ENCODE measurements at regions not wholly inside any gene's neighbourhood (a gene's known extent, or its start where the extent isn't known, plus 50 kb on each side); places are given as distances from the start of the nearest gene placed in this dataset.

DNA sequence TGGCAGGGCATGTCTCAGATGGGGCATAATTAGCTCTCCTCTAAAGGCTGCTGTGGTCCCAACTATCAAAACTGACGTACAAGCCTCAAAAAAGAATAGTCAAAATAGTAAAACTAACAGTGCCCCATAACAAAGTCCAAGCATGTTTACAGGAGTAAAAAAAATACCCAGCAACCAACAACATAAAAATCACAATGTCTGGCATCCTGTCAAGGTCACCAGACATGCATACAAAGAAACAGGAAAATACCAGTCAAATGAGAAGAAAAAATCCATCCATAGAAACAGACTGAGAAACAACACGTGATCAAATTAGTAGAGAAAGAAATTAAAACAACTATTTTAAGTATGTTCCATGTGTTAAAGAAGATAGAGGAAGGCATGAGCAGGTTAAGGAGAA, 131.2 kb upstream of the C14orf180 start:
- TF ChIP-seq GATA2 (IDR thresholded peaks at IDR 0.05; ENCODE audit: low read depth, low read length), result no peak
- TF ChIP-seq GATA3 (IDR thresholded peaks at IDR 0.05; ENCODE audit: low read depth, low read length), result no peak

DNA sequence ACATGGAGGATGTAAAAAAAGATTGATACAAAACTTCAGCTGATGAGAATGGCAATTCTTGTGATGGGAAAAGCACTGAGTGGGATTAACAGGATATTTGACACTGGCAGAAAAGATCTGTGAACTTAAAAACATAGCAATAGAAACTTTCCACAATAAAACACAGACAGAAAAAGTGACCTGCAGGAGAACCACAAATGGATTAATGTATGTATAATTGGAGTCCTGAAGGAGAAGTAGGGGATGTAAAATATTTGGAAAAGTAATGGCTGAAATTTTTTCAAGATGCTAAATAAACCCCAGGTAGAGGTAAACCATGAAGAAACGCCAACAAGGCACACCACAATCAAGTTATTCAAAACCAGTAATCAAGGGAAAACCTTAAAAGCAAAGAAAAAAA, 130.8 kb upstream of the C14orf180 start:
- TF ChIP-seq GATA3 (IDR thresholded peaks at IDR 0.05; ENCODE audit: low read depth, low read length) (no peak), GATA2 (IDR thresholded peaks at IDR 0.05; ENCODE audit: low read depth, low read length) (no peak)

DNA sequence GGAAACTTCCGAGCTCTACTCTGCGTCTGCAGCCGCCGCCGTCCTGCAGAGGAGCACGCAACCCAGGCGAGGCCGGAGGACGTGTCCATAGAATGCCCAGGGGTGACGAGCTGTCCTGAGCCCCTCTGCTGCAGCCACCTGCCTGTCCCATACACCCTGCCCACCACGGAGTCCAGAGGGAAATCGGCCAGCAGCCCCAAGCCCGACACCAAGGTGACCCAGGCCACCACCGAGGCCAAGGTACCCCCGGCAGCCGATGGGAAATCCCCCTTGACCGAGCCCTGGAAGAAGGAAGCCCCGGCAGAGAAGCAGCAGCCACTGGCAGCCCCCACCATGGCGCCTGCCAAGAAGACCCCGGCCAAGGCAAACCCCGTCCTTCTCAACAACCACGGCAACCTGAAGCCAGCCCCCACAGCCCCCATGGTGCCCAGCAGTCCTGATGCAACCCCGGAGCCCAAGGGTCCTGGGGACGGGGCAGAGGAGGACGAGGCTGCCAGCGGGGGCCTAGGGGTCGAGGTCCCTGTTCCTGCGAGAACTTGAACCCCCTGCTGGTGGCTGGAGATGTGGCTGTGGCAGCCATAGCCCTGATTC, 128.7 kb upstream of the C14orf180 start:
- TF ChIP-seq GATA3 (IDR thresholded peaks at IDR 0.05; ENCODE audit: low read depth, low read length), result no peak

DNA sequence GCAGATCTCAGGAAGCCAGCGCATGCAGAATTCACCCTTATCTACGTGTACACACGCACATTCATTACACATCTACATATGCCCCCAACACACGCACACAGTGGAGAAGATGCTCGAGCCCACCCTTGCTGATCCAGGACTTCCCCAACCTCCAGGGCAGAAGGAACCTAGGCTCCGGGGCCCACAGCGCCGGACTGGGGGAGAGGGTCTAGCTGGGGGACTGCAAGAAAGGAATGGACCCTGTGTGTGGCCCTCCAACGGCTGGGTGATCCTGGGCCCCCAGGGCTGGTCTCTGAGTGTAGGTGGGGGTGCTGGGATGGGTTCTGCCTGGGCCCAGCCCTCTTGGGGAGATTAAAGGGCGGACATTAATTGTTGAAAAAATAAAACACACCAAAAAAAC, 128.1 kb upstream of the C14orf180 start:
- no peak for TF ChIP-seq GATA2 (IDR thresholded peaks at IDR 0.05; ENCODE audit: low read depth, low read length)
- TF ChIP-seq GATA3 (IDR thresholded peaks at IDR 0.05; ENCODE audit: low read depth, low read length), result no peak

DNA sequence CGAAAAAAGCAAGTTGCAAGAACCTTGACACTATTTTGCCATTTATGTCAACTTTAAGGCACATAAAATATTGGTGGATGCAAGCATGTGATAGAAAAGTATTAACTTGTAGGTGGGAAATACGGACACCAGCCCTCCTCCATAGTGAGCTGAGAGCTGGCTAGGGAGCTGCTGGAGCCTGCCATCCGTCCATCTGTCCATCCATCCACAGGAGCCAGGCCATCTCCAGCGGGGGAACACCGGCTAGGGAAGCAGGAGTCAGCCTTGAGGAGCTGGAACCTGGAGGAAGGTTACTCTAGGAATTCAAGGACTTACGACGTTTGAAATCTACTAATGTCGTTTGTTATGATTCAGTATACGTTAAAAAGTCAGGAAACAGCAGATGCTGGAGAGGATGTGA, 120.7 kb upstream of the C14orf180 start:
- TF ChIP-seq GATA3 (IDR thresholded peaks at IDR 0.05; ENCODE audit: low read depth, low read length) (no peak), GATA2 (IDR thresholded peaks at IDR 0.05; ENCODE audit: low read depth, low read length) (no peak)

DNA sequence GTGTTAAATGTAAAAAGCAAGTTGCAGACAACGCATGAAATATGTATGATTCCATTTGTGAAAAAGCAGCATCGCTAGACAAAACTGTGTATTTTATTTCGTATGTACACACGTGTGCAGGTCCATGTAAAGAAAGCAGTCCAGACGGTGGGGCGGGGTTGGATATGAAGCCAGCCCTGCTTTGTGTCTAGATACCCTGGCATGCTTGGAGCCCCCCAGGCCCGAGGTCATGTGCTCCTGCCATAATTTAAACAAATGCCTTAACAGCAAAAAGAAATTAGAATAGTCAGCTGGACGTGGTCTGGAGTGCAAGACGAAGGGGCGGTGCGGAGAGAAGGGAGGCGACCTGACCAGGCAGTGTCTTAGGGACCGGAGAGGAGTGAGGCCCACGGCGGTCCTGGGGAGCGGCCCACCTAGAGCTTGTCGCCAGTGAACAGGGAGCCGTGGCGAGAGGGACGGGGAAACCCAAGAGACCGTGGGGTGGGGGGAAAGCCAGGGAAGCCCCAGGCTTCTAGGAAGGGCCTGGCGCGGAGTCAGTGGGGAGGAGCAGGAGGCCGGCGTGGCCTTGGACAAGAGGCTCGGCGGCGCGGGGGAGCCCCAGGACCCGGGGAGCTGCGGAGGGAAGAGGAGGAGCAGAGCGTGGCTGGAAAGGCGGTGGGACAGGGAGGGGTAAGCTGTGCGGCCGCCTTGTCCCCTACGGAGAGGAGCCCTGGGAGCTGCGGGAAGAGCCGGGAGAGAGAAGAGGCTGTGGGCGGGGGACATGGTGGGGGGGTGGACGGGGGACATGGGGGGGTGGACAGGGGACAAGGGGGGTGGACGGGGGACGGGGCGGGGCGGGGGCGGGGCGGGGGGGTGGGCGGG, 118.5 kb upstream of the C14orf180 start:
- TF ChIP-seq GATA3 (IDR thresholded peaks at IDR 0.05; ENCODE audit: low read depth, low read length) (no peak), GATA2 (IDR thresholded peaks at IDR 0.05; ENCODE audit: low read depth, low read length) (no peak)

DNA sequence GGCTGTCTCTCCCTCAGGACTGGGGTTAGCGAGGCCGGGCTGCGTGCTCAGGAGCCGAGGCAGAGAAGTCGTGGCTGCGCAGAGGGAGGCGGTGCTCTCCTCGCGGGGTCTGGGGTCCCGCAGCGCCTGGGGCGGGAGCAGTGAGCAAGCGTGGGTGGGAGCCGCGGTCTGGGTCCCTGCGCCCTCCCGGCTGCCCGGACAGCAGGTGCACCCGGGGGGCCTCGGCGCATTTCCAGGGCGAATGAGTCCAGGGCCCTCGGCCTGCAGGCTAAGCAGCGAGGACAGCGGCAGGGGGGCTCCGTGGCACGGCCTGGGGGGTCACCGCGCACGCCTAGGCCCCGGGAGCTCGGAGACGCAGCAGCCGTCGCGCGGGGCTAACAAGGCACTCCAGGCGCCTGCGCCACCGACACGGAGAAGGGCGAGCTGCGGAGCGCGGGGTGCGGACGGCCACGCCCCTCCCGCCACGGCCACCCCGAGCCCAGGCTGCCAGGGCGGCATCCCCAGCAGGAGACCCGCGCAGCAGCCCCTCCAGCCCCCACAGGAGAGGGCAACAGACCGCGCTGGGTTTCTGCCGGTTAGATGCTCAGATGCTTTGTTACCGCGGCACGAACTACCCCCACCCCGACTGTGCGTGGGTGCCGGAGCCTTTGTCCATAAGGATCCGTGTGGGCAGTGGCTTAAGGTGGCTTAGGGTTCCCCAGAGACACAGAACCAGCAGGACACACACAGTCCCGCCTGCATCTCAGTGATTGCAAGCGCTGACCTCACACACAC, 117.7 kb upstream of the C14orf180 start:
- no peak for TF ChIP-seq GATA3 (IDR thresholded peaks at IDR 0.05; ENCODE audit: low read depth, low read length)
- no peak for TF ChIP-seq GATA2 (IDR thresholded peaks at IDR 0.05; ENCODE audit: low read depth, low read length)

DNA sequence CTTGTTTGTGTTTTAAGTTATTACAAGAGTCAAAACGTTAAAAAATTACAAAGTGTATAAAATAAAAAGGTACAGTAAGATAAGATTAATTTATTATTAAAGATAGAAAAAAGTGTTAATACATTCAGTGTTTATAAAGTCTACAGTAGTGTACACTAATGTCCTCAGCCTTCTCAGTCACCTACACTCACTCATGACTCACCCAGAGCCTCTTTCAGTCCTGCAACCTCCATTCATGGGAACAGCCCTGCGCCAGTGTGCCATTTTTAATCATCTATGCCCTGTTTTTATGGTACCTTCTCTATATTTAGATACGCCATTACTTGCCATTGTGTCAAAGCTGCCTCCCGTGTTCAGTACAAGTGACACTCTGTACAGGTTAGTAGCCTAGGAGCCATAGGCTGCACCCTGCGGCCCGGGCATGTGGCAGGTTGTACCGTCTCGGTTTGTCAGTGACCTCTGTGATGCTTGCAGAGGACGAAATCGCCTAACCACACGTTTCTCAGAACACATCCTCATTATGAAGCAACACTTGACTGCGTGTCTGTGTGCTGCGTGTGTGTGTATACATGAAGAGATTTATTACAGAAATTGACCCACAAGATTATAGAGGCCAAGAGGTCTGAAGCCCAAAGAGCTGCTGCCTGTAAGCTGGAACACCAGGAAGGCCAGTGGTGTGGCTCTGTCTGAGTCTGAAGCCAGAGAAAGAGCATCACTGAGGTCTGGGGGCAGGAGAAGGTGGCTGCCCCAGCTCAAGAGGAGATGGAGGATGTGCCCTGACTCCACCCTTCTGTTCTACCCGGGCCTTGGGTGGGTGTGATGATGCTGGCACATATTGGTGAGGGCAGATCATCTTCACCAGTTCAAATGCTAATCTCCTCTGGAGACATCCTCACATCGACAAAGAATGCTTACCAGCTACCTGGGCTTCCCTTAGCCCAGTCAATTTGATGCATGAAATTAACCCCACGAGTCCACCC, 116.6 kb upstream of the C14orf180 start:
- TF ChIP-seq GATA3 (IDR thresholded peaks at IDR 0.05; ENCODE audit: low read depth, low read length), result no peak
- no peak for TF ChIP-seq GATA2 (IDR thresholded peaks at IDR 0.05; ENCODE audit: low read depth, low read length)

DNA sequence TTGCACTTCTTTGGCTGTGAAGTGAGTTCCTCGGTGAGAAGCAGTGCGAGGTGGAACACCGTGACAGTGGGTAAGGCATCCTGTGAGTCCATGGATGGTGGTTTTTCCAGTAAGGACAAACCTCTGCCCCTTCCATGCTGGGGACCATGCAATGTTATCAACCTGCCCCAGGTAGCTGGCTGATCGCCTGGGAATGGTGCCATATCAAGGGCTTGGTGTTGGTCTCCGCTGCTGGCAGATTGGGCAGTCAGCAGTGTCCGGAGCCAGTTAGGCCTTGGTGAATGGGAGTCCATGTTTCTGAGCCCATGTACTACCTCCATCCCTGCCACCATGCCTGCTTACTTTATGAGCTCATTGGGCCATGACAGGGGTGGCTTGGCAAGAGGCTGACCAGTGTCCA, 114.7 kb upstream of the C14orf180 start:
- no peak for TF ChIP-seq GATA2 (IDR thresholded peaks at IDR 0.05; ENCODE audit: low read depth, low read length)
- TF ChIP-seq GATA3 (IDR thresholded peaks at IDR 0.05; ENCODE audit: low read depth, low read length), result no peak

DNA sequence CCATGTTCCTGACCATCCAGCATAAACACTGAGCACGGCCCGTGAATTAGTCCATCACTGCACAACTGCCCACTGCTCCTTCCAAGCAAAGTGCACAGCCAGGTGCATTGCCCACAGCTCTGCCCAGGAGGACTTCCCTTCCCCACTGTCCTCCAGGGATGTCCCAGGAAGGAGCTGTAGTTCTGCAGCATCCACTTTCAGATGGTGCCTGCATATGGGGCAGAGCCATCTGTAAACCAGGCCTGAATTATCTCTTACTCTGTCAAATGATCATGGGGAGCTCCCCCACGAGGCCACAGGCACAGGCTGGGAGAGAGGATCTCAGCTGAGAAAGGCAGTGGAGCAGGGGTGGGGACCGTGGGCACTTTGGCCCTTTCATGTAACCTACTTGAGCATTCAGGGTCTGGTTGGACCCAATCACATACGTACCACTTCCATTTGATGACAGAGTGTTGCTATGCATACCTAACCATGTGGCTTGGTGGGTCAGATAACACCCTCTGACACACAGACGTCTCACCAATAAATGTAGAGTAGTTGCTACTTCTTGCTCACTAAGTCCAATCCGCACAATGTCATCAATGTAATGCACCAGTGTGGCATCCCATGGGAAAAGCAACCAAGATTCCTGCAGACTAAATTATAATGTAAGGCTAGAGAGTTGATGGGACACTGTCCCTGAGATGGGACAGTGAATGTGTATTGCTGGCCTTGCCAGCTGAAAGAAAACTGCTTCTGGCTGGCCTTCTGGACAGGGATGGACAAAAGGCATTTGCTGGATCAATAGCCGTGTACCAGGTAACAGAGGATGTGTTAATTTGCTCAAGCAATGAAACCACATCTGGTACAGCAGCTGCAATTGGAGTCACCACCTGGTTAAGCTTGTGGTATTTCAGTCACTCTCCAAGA, 113.8 kb upstream of the C14orf180 start:
- TF ChIP-seq GATA2 (IDR thresholded peaks at IDR 0.05; ENCODE audit: low read depth, low read length) (no peak), GATA3 (IDR thresholded peaks at IDR 0.05; ENCODE audit: low read depth, low read length) (no peak)

DNA sequence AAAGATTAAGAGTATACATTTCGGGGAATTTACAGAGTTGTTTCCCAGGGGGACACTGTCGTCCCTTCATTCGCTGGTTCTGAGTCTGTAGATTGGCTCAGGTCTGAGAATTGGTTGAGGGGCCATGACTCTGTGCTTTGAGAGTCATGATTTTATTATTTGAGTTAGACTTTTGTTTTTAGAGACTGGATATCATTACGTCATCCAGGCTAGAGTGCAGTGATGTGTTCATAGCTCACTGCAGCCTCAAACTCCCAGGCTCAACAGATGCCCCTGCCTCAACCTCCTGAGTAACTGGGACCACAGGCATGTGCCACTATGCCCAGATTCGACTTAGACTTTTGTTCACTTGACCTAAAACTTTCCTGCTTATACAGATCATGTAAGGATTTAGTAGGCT, 112.3 kb upstream of the C14orf180 start:
- no peak for TF ChIP-seq GATA3 (IDR thresholded peaks at IDR 0.05; ENCODE audit: low read depth, low read length)
- TF ChIP-seq GATA2 (IDR thresholded peaks at IDR 0.05; ENCODE audit: low read depth, low read length), result no peak

DNA sequence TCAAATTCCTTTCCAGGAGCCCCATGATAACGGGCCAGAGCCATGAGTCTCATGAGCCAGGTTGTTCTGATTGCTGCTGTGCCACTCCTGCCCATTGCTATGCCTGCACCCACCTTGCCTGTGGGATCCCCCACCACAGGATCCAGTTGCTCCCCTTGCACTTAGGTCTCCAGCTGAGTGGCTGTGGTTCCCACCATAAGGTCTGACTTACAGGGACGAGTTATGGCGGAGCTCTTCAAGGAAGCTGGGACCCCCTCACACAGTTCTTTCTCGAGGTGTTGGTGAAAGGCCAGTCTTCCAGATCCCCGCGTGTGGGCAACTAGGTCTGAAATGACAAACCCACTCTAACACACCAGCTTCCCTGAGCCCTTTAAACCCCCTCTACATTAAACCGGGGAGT, 111.9 kb upstream of the C14orf180 start:
- TF ChIP-seq GATA3 (IDR thresholded peaks at IDR 0.05; ENCODE audit: low read depth, low read length), result no peak
- no peak for TF ChIP-seq GATA2 (IDR thresholded peaks at IDR 0.05; ENCODE audit: low read depth, low read length)

DNA sequence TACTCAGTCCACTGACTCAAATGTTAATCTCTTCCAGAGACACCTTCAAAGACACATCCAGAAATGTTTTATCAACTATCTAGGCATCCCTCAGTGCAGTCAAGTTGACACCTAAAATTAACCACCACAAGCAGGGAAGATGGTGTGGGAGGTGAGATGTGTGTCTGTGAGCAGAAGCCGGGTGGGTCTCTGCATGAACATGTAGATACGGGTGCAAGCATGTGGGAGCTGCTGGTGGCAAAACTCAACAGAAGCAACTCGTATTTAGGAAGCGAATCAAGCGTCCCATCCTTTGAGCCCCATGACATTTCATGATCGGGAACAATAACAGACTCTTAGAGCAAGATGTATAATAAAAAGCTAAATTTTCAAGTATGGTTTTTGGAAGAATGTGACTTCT, 110.0 kb upstream of the C14orf180 start:
- no peak for TF ChIP-seq GATA3 (IDR thresholded peaks at IDR 0.05; ENCODE audit: low read depth, low read length)
- no peak for TF ChIP-seq GATA2 (IDR thresholded peaks at IDR 0.05; ENCODE audit: low read depth, low read length)
